GM12878 (cell line): ENCODE measurements at regions not wholly inside any gene's neighbourhood (a gene's known extent, or its start where the extent isn't known, plus 50 kb on each side); places are given as distances from the start of the nearest gene placed in this dataset.

Experiments used
- ATAC-seq: fragments of 200-7000 bp; cut with Tn5 transposase; 3 replicates; pipeline ENCODE4 v1.9.1; 2020; ENCODE audit warnings: mild to moderate bottlenecking, moderate library complexity
- BruUV-seq: library from RNA; stranded (reverse); fragments of 400-500 nt; replicated peaks from 2 replicates; lab custom pipeline; 2021; lab: Mats Ljungman, UMichigan
- CTCF ChIA-PET: fragments of 300-600 bp; sonication (Branson Sonifier 250); formaldehyde crosslinking; extraction: SDS; loops from one replicate; lab custom pipeline; 2021; ENCODE audit warnings: inconsistent platforms; lab: Yijun Ruan, JAX
- POLR2A ChIA-PET: fragments of 350-600 bp; formaldehyde crosslinking; extraction: SDS; loops from one replicate; lab custom pipeline; 2021; ENCODE audit warnings: inconsistent platforms; lab: Charles Lee
- RAD21 ChIA-PET: fragments of 300-600 bp; sonication (Branson Sonifier 250); formaldehyde crosslinking; loops from one replicate; lab custom pipeline; 2023; ENCODE audit warnings: antibody characterized with exemption; ENCODE audit not compliant: unreplicated experiment; lab: Charles Lee
- SMC1A ChIA-PET: fragments of 300-600 bp; sonication (Branson Sonifier 250); formaldehyde crosslinking; loops from one replicate; lab custom pipeline; 2023; ENCODE audit not compliant: unreplicated experiment, uncharacterized antibody; lab: Charles Lee
- DNase-seq: peaks from one replicate; pipeline ENCODE4 v3.0.0-alpha.2; 2011; ENCODE audit warnings: low read depth, low spot score
- FAIRE-seq: peaks from 3 replicates; lab custom pipeline; 2011; peaks lifted over from hg19 to GRCh38; lab: Jason Lieb, UNC
- H2AFZ ChIP-seq: 2 replicates; pipeline ENCODE4 v1.6.0; 2011; ENCODE audit warnings: low read depth, low read length, control low read depth; ENCODE audit not compliant: control insufficient read depth
- H3K27ac ChIP-seq: 2 replicates; pipeline ENCODE4 v1.5.1; 2011; ENCODE audit warnings: control low read depth; ENCODE audit not compliant: control insufficient read depth, insufficient read depth
- H3K27me3 ChIP-seq, 2 experiments: replicated peaks in 1 of 2; 2 replicates each; pipeline versions ENCODE4 v1.6.0 to v1.6.1; 2011; ENCODE audit warnings: low read length in 1 of 2; ENCODE audit not compliant: control insufficient read depth in 2 of 2, insufficient read depth in 2 of 2
- H3K36me3 ChIP-seq, 2 experiments: 2 replicates each; pipeline ENCODE4 v1.5.1; 2011; ENCODE audit warnings: low read length in 1 of 2; ENCODE audit not compliant: control insufficient read depth in 2 of 2, insufficient read depth in 2 of 2
- H3K4me1 ChIP-seq: 2 replicates; pipeline ENCODE4 v1.6.1; 2011; ENCODE audit warnings: mild to moderate bottlenecking, low read length, moderate library complexity, mixed read lengths; ENCODE audit not compliant: control insufficient read depth, insufficient read depth
- H3K4me2 ChIP-seq: 2 replicates; pipeline ENCODE4 v1.6.0; 2011; ENCODE audit warnings: control low read depth; ENCODE audit not compliant: control insufficient read depth, insufficient read depth
- H3K4me3 ChIP-seq: fragments of 200-600 bp; sonication (generic); 2 replicates; pipeline ENCODE4 v1.5.1; 2016
- H3K79me2 ChIP-seq: 2 replicates; pipeline ENCODE4 v1.6.0; 2011; ENCODE audit warnings: low read length; ENCODE audit not compliant: control insufficient read depth, insufficient read depth
- H3K9ac ChIP-seq: 2 replicates; pipeline ENCODE4 v1.8.0; 2011; ENCODE audit warnings: low read length, control low read depth, mixed read lengths; ENCODE audit not compliant: control insufficient read depth, insufficient read depth
- H3K9me3 ChIP-seq: replicated peaks from 3 replicates; pipeline ENCODE4 v1.5.1; 2011; ENCODE audit warnings: mild to moderate bottlenecking, low read length; ENCODE audit not compliant: control insufficient read depth, insufficient read depth
- H4K20me1 ChIP-seq: 2 replicates; pipeline ENCODE4 v1.6.0; 2011; ENCODE audit not compliant: control insufficient read depth, insufficient read depth
- KDM1A ChIP-seq: fragments of 200-600 bp; sonication (generic); IDR thresholded peaks from 2 replicates; pipeline ENCODE4 v1.6.1; 2016; ENCODE audit warnings: borderline replicate concordance
- MXI1 ChIP-seq: fragments of 150-350 bp; IDR thresholded peaks from 2 replicates; pipeline ENCODE4 v1.6.1; 2011; ENCODE audit warnings: low read depth, mild to moderate bottlenecking, inconsistent platforms, low read length, improper control_type of control experiment
- SUPT20H ChIP-seq: IDR thresholded peaks from 2 replicates; pipeline ENCODE4 v1.6.1; 2011; ENCODE audit warnings: low read depth, mild to moderate bottlenecking, low read length, moderate library complexity, borderline replicate concordance; ENCODE audit not compliant: control insufficient read depth
- YBX1 ChIP-seq: fragments of 450-650 bp; IDR thresholded peaks from 2 replicates; pipeline ENCODE4 v1.6.1; 2016; ENCODE audit warnings: antibody characterized with exemption
- WGBS: methylation state at CpG from one replicate; pipeline ENCODE4 v1.1.6; 2016; ENCODE audit warnings: low lambda C conversion rate; ENCODE audit not compliant: insufficient replicate concordance, insufficient coverage; ENCODE audit errors: missing lambda C conversion rate; 5-methylcytosine and 5-hydroxymethylcytosine counted together
- in situ Hi-C: fragments of 300-500 bp; cut with MboI; formaldehyde crosslinking; loops from 9 replicates; pipeline ENCODE4 v1.14.3; 2018; ENCODE audit warnings: mixed read lengths
- intact Hi-C: fragments of 100-400 bp; cut with micrococcal nuclease; formaldehyde crosslinking; loops from one replicate; pipeline ENCODE4 v1.14.2; 2022; ENCODE audit not compliant: unreplicated experiment
- TF ChIP-seq, protein P1 (sequence below): fragments of 450-650 bp; formaldehyde crosslinking; IDR thresholded peaks from 2 replicates; pipeline ENCODE4 v1.4.0; 2022; ENCODE audit warnings: mild to moderate bottlenecking, moderate library complexity
- TF ChIP-seq, protein P2 (sequence below): fragments of 450-650 bp; IDR thresholded peaks from 2 replicates; pipeline ENCODE4 v1.6.1; 2018; ENCODE audit warnings: mild to moderate bottlenecking, low read depth, moderate library complexity; ENCODE audit not compliant: partially characterized antibody

DNA sequence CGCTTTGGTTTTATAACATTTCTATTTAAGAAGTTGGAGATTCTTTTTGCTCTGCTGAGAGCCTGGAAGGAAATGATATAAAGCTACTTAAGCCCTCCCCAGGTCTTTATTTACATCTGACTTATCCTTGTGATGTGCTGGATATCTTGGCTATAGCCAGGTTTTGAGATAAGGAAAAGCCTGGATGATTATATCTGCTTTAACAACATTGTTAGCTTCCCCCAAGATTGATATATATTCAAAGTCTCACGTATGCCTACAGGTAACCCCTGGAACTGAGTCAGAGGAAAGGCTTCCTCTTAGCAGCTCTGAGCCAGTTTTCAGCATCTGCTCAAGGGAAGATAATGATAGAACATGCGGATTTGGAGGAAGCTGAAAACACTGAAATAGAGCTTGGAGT lies 61.5 kb upstream of the CRBN start:
- intact Hi-C loops (no loop called here), in situ Hi-C loops (no loop called here)
- POLR2A ChIA-PET: no interaction called here
- RAD21 ChIA-PET: interaction anchor here (1.4 to 3.9 kb wide), 3 partner anchors 18 to 758 kb away, joined by 5 to 14 read pairs (median 13); no protein-coding TSS in a partner anchor
- WGBS: 19% methylated on average over 3 of the region's 3 CpGs
- Histone ChIP-seq H2AFZ (no peak overlapping the region), H3K9me3 (no peaks in the 10 kb centered on the region), H3K36me3 (no peaks in the 10 kb centered on the region), H3K27me3 (no peaks in the 10 kb centered on the region; a peak in 1 of 4 replicates), H3K9ac (no peak overlapping the region), H3K4me2 (no peak overlapping the region)
- CTCF ChIA-PET: interaction anchor here (0.7 to 1.5 kb wide), 4 partner anchors 22 to 1047 kb away, joined by 3 to 4 read pairs (median 3); no protein-coding TSS in a partner anchor
- SMC1A ChIA-PET: interaction anchor here (0.7 to 2.7 kb wide), 3 partner anchors 10 to 15 kb away, joined by 3 to 7 read pairs (median 3); no protein-coding TSS in a partner anchor
- FAIRE-seq: no peak
- no peak for ATAC-seq
- no TSS peak for BruUV-seq
- TF ChIP-seq KDM1A (no peak), YBX1 (no peak), SUPT20H (no peak), MXI1 (no peak)
- TF ChIP-seq, protein P1, sequence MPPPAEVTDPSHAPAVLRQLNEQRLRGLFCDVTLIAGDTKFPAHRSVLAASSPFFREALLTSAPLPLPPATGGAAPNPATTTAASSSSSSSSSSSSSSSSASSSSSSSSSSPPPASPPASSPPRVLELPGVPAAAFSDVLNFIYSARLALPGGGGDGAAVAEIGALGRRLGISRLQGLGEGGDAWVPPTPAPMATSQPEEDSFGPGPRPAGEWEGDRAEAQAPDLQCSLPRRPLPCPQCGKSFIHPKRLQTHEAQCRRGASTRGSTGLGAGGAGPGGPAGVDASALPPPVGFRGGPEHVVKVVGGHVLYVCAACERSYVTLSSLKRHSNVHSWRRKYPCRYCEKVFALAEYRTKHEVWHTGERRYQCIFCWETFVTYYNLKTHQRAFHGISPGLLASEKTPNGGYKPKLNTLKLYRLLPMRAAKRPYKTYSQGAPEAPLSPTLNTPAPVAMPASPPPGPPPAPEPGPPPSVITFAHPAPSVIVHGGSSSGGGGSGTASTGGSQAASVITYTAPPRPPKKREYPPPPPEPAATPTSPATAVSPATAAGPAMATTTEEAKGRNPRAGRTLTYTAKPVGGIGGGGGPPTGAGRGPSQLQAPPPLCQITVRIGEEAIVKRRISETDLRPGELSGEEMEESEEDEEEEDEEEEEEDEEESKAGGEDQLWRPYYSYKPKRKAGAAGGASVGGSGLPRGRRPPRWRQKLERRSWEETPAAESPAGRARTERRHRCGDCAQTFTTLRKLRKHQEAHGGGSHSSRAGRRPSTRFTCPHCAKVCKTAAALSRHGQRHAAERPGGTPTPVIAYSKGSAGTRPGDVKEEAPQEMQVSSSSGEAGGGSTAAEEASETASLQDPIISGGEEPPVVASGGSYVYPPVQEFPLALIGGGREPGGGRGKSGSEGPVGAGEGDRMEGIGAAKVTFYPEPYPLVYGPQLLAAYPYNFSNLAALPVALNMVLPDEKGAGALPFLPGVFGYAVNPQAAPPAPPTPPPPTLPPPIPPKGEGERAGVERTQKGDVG: no peak
- TF ChIP-seq, protein P2, sequence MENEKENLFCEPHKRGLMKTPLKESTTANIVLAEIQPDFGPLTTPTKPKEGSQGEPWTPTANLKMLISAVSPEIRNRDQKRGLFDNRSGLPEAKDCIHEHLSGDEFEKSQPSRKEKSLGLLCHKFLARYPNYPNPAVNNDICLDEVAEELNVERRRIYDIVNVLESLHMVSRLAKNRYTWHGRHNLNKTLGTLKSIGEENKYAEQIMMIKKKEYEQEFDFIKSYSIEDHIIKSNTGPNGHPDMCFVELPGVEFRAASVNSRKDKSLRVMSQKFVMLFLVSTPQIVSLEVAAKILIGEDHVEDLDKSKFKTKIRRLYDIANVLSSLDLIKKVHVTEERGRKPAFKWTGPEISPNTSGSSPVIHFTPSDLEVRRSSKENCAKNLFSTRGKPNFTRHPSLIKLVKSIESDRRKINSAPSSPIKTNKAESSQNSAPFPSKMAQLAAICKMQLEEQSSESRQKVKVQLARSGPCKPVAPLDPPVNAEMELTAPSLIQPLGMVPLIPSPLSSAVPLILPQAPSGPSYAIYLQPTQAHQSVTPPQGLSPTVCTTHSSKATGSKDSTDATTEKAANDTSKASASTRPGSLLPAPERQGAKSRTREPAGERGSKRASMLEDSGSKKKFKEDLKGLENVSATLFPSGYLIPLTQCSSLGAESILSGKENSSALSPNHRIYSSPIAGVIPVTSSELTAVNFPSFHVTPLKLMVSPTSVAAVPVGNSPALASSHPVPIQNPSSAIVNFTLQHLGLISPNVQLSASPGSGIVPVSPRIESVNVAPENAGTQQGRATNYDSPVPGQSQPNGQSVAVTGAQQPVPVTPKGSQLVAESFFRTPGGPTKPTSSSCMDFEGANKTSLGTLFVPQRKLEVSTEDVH: no peak
- TF ChIP-seq, all 136 proteins: peak for 0
- no peak overlapping the region for H3K27ac ChIP-seq
- no peaks in the 10 kb centered on the region for H3K79me2 ChIP-seq
- no peaks in the 10 kb centered on the region for H3K4me1 ChIP-seq
- H4K20me1 ChIP-seq: no peaks in the 10 kb centered on the region
- DNase-seq: no peak
- no peak overlapping the region for H3K4me3 ChIP-seq
